HG03521 (cell line): ENCODE measurements at regions not wholly inside any gene's neighbourhood (a gene's known extent, or its start where the extent isn't known, plus 50 kb on each side); places are given as distances from the start of the nearest gene placed in this dataset.

Experiments
- ATAC-seq: cut with Tn5 transposase; IDR thresholded peaks from one replicate; pipeline ENCODE4 v1.9.1; 2021; ENCODE audit warnings: mild to moderate bottlenecking, moderate library complexity; ENCODE audit not compliant: unreplicated experiment

GRCh38 chr13:84049443-84050219 lies 167.4 kb upstream of the SLITRK1 start:
- ATAC-seq = no peak

GRCh38 chr13:84044805-84045204 lies 162.5 kb upstream of the SLITRK1 start:
- no peak for ATAC-seq

- no peak for ATAC-seq
Measured at GRCh38 chr13:84038001-84038400, 155.7 kb upstream of the SLITRK1 start.

- ATAC-seq = no peak
Measured at GRCh38 chr13:84032116-84032515, 149.8 kb upstream of the SLITRK1 start.

- no peak for ATAC-seq
Measured at GRCh38 chr13:84031120-84031519, 148.8 kb upstream of the SLITRK1 start.

- ATAC-seq = no peak
Measured at GRCh38 chr13:84029396-84029795, 147.1 kb upstream of the SLITRK1 start.

- ATAC-seq = no peak
Measured at GRCh38 chr13:84025824-84026223, 143.6 kb upstream of the SLITRK1 start.

GRCh38 chr13:83996415-83996814 lies 114.1 kb upstream of the SLITRK1 start:
- ATAC-seq = no peak

GRCh38 chr13:83995930-83996329 lies 113.7 kb upstream of the SLITRK1 start:
- ATAC-seq = no peak

GRCh38 chr13:83992566-83993358 lies 110.5 kb upstream of the SLITRK1 start:
- ATAC-seq = no peak

GRCh38 chr13:83987394-83987793 lies 105.1 kb upstream of the SLITRK1 start:
- ATAC-seq = no peak

- ATAC-seq = no peak
Measured at GRCh38 chr13:83984793-83985192, 102.5 kb upstream of the SLITRK1 start.

- no peak for ATAC-seq
Measured at GRCh38 chr13:83980331-83980730, 98.1 kb upstream of the SLITRK1 start.

- ATAC-seq = no peak
Measured at GRCh38 chr13:83975655-83976165, 93.4 kb upstream of the SLITRK1 start.

- ATAC-seq = no peak
Measured at GRCh38 chr13:83958531-83958930, 76.3 kb upstream of the SLITRK1 start.

- ATAC-seq = no peak
Measured at GRCh38 chr13:83955011-83955410, 72.7 kb upstream of the SLITRK1 start.

GRCh38 chr13:83953916-83954315 lies 71.6 kb upstream of the SLITRK1 start:
- no peak for ATAC-seq

- no peak for ATAC-seq
Measured at GRCh38 chr13:83950293-83950692, 68.0 kb upstream of the SLITRK1 start.

- ATAC-seq = no peak
Measured at GRCh38 chr13:83943530-83944279, 61.4 kb upstream of the SLITRK1 start.

- ATAC-seq = no peak
Measured at GRCh38 chr13:83941701-83942335, 59.5 kb upstream of the SLITRK1 start.

GRCh38 chr13:83940742-83941141 lies 58.5 kb upstream of the SLITRK1 start:
- ATAC-seq = no peak
